Upper lobe of left lung (tissue), 4 donors: ENCODE measurements at regions not wholly inside any gene's neighbourhood (a gene's known extent, or its start where the extent isn't known, plus 50 kb on each side); places are given as distances from the start of the nearest gene placed in this dataset.

Source experiments
- CTCF ChIP-seq, 6 experiments: fragments of 450-650 bp in 4 of 6; fragments of 200-600 bp in 2 of 6; sonication (generic) in 2 of 6; IDR thresholded peaks; one replicate each; pipeline ENCODE4 v1.5.1; 2016 to 2019; ENCODE audit warnings: antibody characterized with exemption in 6 of 6
- POLR2A ChIP-seq, 4 donors: fragments of 450-650 bp; IDR thresholded peaks; one replicate each; pipeline ENCODE4 v1.5.1; 2016 to 2017; ENCODE audit warnings: antibody characterized with exemption in 4 of 4, mild to moderate bottlenecking in 2 of 4
- POLR2AphosphoS5 ChIP-seq, 2 donors: sonication (generic); formaldehyde crosslinking; IDR thresholded peaks; one replicate each; pipeline ENCODE4 v1.5.1; 2017; ENCODE audit warnings: antibody characterized with exemption in 2 of 2

DNA sequence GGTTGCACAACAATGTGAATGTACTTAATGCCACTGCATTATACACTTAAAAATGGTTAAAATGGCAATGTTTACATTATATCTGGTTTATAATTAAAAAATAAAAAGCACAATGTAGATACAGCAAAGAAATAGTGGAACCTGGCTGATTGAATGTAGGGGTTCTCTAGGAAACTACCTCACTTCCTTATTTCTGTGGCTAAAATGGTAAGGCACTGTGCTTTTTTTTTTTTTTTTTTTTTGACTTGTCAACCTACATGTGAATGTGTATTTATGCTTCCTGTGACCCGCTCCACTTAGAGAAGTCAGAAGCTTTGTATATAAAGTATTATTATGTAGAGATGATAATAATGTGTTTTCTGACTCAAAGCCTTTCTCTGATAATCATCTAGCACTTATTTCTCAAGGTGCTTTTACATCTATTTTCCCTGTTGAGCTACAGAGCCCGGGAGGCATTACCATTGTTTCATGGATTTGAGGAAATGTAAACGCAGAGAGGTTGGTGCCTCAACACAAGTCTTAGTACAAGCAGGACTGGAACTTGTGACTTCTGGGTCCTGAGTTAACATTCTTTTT is 55.0 kb downstream of the SOX4 start:
- TF ChIP-seq CTCF (IDR thresholded peaks at IDR 0.05) (no peak), POLR2AphosphoS5 (IDR thresholded peaks at IDR 0.05) (no peak), POLR2A (IDR thresholded peaks at IDR 0.05) (no peak)
